ENCODE measurements at regions not wholly inside any gene's neighbourhood (a gene's known extent, or its start where the extent isn't known, plus 50 kb on each side); places are given as distances from the start of the nearest gene placed in this dataset.

DNA sequence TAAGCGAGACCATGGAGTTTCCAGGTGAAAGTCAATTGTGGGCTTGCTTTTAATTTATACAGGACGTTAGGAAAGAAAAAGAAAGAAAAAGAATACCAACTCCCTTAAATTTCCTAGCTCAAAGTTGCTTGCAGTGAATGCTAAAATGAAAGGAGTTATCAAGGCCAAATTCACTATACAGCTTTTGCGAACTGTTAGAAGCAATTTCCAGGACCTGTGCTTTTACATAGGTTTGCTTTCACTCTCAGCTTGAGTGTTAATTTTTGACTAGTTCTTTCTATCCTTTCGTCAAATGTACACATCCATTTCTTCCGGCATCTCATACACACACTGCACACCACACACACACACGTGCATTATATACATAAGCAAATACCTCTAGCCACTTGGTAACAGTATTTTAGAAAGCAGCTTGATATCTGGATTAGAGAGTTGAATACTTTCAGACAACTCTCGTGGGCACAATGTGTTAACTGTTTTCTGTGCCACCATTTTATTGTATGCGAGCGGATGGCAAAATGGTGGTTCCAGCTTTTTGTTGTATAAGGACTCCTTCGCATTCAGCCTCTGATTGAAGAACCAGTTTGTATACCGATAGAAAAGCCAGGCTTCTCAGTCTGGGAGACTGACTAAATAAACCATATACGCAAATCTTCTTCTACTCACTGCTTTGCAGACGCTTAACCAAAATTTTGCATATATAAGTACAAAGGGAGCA lies 381.8 kb downstream of the MTX2 start:
- no peak overlapping the region for H3K4me3 ChIP-seq (ENCODE audit: control insufficient read depth, low read depth, low read length)
- no peak for DNase-seq (ENCODE audit: low read depth)
- TF ChIP-seq, protein P1, sequence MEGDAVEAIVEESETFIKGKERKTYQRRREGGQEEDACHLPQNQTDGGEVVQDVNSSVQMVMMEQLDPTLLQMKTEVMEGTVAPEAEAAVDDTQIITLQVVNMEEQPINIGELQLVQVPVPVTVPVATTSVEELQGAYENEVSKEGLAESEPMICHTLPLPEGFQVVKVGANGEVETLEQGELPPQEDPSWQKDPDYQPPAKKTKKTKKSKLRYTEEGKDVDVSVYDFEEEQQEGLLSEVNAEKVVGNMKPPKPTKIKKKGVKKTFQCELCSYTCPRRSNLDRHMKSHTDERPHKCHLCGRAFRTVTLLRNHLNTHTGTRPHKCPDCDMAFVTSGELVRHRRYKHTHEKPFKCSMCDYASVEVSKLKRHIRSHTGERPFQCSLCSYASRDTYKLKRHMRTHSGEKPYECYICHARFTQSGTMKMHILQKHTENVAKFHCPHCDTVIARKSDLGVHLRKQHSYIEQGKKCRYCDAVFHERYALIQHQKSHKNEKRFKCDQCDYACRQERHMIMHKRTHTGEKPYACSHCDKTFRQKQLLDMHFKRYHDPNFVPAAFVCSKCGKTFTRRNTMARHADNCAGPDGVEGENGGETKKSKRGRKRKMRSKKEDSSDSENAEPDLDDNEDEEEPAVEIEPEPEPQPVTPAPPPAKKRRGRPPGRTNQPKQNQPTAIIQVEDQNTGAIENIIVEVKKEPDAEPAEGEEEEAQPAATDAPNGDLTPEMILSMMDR (conservative IDR thresholded peaks at IDR 0.05; ENCODE audit: control insufficient read depth, insufficient read depth, low read depth, low read length): no peak

DNA sequence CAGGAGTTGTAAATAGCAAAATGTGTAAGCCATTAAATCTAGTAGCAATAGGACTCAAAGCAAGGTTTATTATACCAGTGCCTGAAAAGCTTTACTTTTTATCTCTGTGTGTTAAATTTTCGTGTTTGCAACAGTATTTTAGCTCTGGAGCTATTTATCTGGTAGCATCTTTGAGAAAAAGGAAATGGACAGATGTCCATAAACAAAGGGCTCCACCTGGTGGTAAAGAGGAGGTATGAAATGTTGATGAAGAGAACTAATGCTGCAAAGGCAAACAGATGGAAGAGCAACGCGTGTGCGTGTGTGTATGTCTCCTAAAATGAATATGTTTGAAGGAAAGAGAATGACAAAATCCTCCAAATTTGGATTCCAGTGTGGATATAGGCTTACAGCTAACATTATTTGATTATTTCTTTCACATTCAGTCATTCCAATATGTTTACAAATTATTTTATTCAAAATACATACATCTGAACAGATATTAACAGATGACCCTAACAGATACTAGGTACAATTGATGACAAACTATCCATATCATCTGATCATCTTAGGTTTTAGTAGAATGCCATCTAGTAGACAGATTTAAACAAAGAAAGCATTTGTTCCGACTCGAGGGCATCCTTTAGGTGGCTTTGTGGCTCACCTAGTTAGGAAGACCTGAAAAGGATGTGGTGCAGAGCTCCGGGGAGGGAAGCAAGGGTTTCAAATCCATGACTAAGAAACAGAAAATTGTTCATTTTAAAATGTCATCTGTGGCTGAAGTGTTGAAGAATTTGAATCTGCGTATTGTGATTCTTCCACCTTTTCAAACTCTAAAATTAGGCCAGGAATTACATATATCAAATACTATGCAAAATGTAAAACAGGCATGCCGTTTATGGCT lies 383.3 kb downstream of the MTX2 start:
- TF ChIP-seq, protein P1 (conservative IDR thresholded peaks at IDR 0.05; ENCODE audit: control insufficient read depth, insufficient read depth, low read depth, low read length): peak; percentile 89
- DNase-seq (ENCODE audit: low read depth): peak; percentile 74

DNA sequence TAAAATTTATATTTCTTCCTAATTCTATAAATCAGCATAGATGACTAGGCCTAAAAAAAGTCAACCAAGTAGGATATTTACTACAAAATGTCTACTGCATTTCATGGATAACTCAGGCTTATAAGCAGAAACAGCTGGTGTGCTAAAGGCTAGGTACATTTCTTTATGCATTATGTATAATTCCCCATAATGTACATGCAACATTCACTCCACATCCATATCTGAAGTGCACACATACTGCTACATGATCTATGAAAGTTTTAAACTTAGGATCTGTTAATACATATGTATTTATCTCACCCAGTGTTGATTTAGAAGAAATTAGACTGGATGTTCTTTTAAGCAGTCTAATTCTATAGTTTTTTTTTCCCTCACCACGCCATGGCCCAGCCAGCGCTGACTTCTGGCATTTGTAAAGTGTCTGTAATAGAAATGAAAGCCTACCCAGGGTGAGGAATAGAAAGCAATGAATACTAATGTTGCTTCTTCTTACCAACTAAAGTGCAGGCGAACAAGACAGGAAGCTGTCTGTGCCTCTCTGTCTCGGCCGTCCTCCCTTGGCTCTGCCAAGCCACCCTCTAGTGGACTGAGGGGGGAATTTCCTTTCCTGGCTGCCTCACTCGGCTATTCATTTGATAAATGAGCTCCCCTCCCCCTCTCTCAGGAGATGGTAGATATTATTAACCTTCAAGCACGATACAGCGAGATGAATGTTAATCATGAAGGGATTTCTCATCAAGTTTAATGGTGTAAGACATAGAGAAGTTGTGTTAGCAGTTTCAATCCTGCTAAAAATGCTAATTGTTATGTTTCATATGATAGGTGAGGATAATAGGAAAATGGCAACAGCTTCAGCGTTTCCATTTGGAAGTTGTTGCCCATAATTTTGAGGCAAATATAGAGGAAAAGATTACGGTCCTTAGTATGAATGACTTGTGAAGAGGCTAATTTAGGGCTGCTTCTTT lies 384.5 kb downstream of the MTX2 start:
- H3K4me3 ChIP-seq (ENCODE audit: control insufficient read depth, low read depth, low read length): no peak overlapping the region
- DNase-seq (ENCODE audit: low read depth): peak; percentile 82
- TF ChIP-seq, protein P1 (conservative IDR thresholded peaks at IDR 0.05; ENCODE audit: control insufficient read depth, insufficient read depth, low read depth, low read length): peak; percentile 92

More for the DNA sequence above, 383.3 kb downstream of the MTX2 start:
- no peak overlapping the region for H3K4me3 ChIP-seq (ENCODE audit: control insufficient read depth, low read depth, low read length)

DNA sequence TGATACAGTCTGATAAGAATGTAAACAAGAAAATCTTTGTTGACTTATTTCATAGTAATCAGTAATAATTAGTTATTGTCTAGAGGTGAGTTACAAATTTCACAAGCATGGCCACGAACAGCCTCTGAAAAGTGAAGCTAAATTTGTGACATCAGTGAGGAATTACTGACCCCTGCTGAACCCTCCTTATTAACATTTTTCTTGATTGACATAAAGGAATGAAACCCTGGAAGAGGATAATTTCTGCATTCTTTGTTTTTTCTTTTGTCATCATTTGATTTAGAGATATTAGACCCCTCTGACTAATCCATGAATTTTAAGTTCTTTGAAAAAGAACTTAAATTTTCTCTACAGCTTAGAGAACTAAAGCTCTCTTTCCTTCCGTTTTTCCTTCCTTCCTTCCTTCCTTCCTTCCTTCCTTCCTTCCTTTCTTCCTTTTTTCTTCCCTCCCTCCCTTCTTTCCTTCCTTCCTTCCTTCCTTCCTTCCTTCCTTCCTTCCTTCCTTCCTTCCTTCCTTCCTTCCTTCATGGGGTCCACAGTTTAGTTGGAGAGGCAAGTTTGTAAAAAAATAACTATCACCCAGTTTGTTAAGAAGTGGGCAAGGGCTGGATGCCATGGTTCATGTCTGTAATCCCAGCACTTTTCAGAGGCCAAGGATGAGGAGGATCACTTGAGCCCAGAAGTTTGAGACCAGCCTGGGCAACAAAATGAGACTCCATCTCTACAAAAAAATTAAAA lies 387.0 kb downstream of the MTX2 start:
- TF ChIP-seq, protein P1 (conservative IDR thresholded peaks at IDR 0.05; ENCODE audit: control insufficient read depth, insufficient read depth, low read depth, low read length): no peak
- DNase-seq (ENCODE audit: low read depth): no peak
- H3K4me3 ChIP-seq (ENCODE audit: control insufficient read depth, low read depth, low read length): no peak overlapping the region

DNA sequence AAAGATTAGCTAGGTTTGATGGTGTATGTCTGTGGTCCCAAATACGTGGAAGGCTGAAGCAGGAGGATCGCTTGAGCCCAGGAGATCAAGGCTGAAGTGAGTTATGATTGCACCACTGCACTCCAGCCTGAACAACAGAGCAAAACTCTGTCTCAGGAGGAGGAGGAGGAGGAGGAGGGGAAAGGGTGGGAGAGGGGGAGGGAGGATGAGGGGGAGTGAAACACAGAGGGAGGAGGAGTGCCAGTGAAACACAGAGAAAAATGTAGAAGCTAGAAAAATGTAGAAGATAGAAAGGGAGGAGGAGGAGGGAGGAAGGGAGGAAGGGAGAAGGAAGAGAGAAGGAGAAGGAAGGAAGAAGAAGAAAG lies 387.5 kb downstream of the MTX2 start:
- TF ChIP-seq, protein P1 (conservative IDR thresholded peaks at IDR 0.05; ENCODE audit: control insufficient read depth, insufficient read depth, low read depth, low read length): no peak
- no peak for DNase-seq (ENCODE audit: low read depth)
- no peak overlapping the region for H3K4me3 ChIP-seq (ENCODE audit: control insufficient read depth, low read depth, low read length)
